Neural cell (in vitro differentiated cells): ENCODE measurements at regions not wholly inside any gene's neighbourhood (a gene's known extent, or its start where the extent isn't known, plus 50 kb on each side); places are given as distances from the start of the nearest gene placed in this dataset.

ENCODE experiments used
- H2AFZ ChIP-seq: fragments of 200-600, 300-800 bp; sonication (generic), shearing (Covaris generic); 2 replicates; pipeline ENCODE4 v1.6.0; 2014; ENCODE audit warnings: low read depth, mild to moderate bottlenecking, antibody characterized with exemption, low read length, moderate library complexity
- H3F3A ChIP-seq: fragments of 200-600 bp; shearing (Covaris generic); 2 replicates; pipeline ENCODE4 v1.6.1; 2016; ENCODE audit warnings: mild to moderate bottlenecking, moderate library complexity, mixed read lengths, antibody characterized with exemption, low read length; ENCODE audit not compliant: insufficient read depth, poor library complexity, severe bottlenecking
- H3K27ac ChIP-seq: fragments of 200-600, 300-800 bp; sonication (generic), shearing (Covaris generic); 2 replicates; pipeline ENCODE4 v1.5.1; 2014; ENCODE audit warnings: mild to moderate bottlenecking, low read length, moderate library complexity
- H3K27me3 ChIP-seq: fragments of 300-800, 200-600 bp; sonication (generic), shearing (Covaris generic); 2 replicates; pipeline ENCODE4 v1.6.0; 2014; ENCODE audit warnings: mild to moderate bottlenecking, low read depth, low read length, moderate library complexity; ENCODE audit not compliant: insufficient read depth
- H3K36me3 ChIP-seq: fragments of 300-800, 200-600 bp; sonication (generic), shearing (Covaris generic); 2 replicates; pipeline ENCODE4 v1.5.1; 2014; ENCODE audit warnings: mild to moderate bottlenecking, antibody characterized with exemption, low read length, moderate library complexity; ENCODE audit not compliant: insufficient read depth
- H3K4me2 ChIP-seq: fragments of 300-800, 200-600 bp; sonication (generic), shearing (Covaris generic); 2 replicates; pipeline ENCODE4 v1.6.0; 2014; ENCODE audit warnings: mild to moderate bottlenecking, low read length
- H3K4me3 ChIP-seq: fragments of 300-800, 200-600 bp; sonication (generic), shearing (Covaris generic); 2 replicates; pipeline ENCODE4 v1.5.1; 2014; ENCODE audit warnings: mild to moderate bottlenecking, low read length, moderate library complexity
- H3K79me2 ChIP-seq: fragments of 200-600 bp; shearing (Covaris generic); replicated peaks from 2 replicates; pipeline ENCODE4 v1.6.0; 2014; ENCODE audit warnings: mild to moderate bottlenecking, low read length, moderate library complexity; ENCODE audit not compliant: insufficient read depth
- H3K9ac ChIP-seq: fragments of 300-800, 200-600 bp; sonication (generic), shearing (Covaris generic); 2 replicates; pipeline ENCODE4 v1.6.1; 2016; ENCODE audit warnings: mild to moderate bottlenecking, low read length, mixed read lengths
- H3K9me2 ChIP-seq: fragments of 200-600 bp; shearing (Covaris generic); 2 replicates; pipeline ENCODE4 v1.6.1; 2016; ENCODE audit warnings: mild to moderate bottlenecking, low read length, mixed read lengths; ENCODE audit not compliant: insufficient read depth
- H3K9me3 ChIP-seq: fragments of 200-600, 300-800 bp; sonication (generic), shearing (Covaris generic); 2 replicates; pipeline ENCODE4 v1.6.1; 2016; ENCODE audit warnings: mild to moderate bottlenecking, mixed run types, low read length, moderate library complexity, mixed read lengths
- H4K20me1 ChIP-seq: fragments of 200-600 bp; shearing (Covaris generic); 2 replicates; pipeline ENCODE4 v1.6.1; 2016; ENCODE audit warnings: mild to moderate bottlenecking, mixed run types; ENCODE audit not compliant: insufficient read depth
- CTCF ChIP-seq: fragments of 450-650 bp; IDR thresholded peaks from 2 replicates; pipeline ENCODE4 v1.5.1; 2014; ENCODE audit warnings: antibody characterized with exemption, mild to moderate bottlenecking, moderate library complexity; ENCODE audit not compliant: poor library complexity, severe bottlenecking
- EP300 ChIP-seq: fragments of 450-650 bp; conservative IDR thresholded peaks from 2 replicates; pipeline ENCODE4 v1.6.1; 2014; ENCODE audit warnings: antibody characterized with exemption, mild to moderate bottlenecking, moderate library complexity; ENCODE audit not compliant: poor library complexity, severe bottlenecking
- EZH2 ChIP-seq: fragments of 200-600, 300-800 bp; shearing (Covaris generic), sonication (generic); IDR thresholded peaks from 2 replicates; pipeline ENCODE4 v1.6.1; 2014; ENCODE audit warnings: antibody characterized with exemption, low read length, borderline replicate concordance, mild to moderate bottlenecking; ENCODE audit not compliant: insufficient read depth, poor library complexity, severe bottlenecking
- MXI1 ChIP-seq: fragments of 450-650 bp; conservative IDR thresholded peaks from 2 replicates; pipeline ENCODE4 v1.6.1; 2014; ENCODE audit warnings: antibody characterized with exemption, mild to moderate bottlenecking; ENCODE audit not compliant: poor library complexity, severe bottlenecking
- POLR2AphosphoS5 ChIP-seq: IDR thresholded peaks from 2 replicates; pipeline ENCODE4 v1.6.1; 2012
- RAD21 ChIP-seq: fragments of 450-650 bp; conservative IDR thresholded peaks from 2 replicates; pipeline ENCODE4 v1.6.1; 2014; ENCODE audit warnings: antibody characterized with exemption, mild to moderate bottlenecking, moderate library complexity
- SMC3 ChIP-seq: fragments of 450-650 bp; conservative IDR thresholded peaks from 2 replicates; pipeline ENCODE4 v1.6.1; 2014; ENCODE audit warnings: antibody characterized with exemption, mild to moderate bottlenecking, moderate library complexity; ENCODE audit not compliant: poor library complexity
- TAF1 ChIP-seq: IDR thresholded peaks from 2 replicates; pipeline ENCODE4 v1.6.1; 2012; ENCODE audit warnings: low read depth
- TF ChIP-seq, protein P1 (sequence below): IDR thresholded peaks from 2 replicates; pipeline ENCODE4 v1.6.1; 2012; ENCODE audit warnings: borderline replicate concordance

DNA sequence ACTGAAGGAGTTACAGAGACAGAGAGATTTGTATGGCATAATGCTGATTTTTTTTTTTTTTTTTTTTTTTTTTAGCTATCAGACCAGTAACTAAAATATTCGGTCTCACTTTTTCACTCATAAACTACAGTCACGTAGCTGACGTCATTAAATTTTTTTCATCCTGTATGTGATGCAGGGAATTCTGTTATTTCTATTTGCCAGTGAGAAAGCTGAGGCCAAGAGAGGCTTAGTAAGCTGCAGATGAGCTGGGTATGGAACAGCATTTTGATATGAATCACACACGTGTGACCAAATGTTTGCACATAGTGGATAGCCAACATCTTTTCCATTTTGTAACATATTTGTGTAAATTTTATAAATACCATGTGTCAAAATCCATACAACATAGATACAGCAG lies 79.1 kb upstream of the EPB41L3 start:
- Histone ChIP-seq H3K27ac (no peak overlapping the region), H3K9me2 (no peaks in the 10 kb centered on the region), H2AFZ (no peak overlapping the region), H3F3A (no peaks in the 10 kb centered on the region), H3K9ac (no peak overlapping the region), H3K4me3 (no peak overlapping the region), H3K4me2 (no peak overlapping the region), H3K9me3 (no peaks in the 10 kb centered on the region), H3K36me3 (no peaks in the 10 kb centered on the region), H4K20me1 (no peaks in the 10 kb centered on the region), H3K27me3 (peaks cover 22% of the 10 kb centered on the region), H3K79me2 (no peaks in the 10 kb centered on the region)
- TF ChIP-seq SMC3 (no peak), MXI1 (no peak), EZH2 (no peak), POLR2AphosphoS5 (no peak)
- TF ChIP-seq, protein P1, sequence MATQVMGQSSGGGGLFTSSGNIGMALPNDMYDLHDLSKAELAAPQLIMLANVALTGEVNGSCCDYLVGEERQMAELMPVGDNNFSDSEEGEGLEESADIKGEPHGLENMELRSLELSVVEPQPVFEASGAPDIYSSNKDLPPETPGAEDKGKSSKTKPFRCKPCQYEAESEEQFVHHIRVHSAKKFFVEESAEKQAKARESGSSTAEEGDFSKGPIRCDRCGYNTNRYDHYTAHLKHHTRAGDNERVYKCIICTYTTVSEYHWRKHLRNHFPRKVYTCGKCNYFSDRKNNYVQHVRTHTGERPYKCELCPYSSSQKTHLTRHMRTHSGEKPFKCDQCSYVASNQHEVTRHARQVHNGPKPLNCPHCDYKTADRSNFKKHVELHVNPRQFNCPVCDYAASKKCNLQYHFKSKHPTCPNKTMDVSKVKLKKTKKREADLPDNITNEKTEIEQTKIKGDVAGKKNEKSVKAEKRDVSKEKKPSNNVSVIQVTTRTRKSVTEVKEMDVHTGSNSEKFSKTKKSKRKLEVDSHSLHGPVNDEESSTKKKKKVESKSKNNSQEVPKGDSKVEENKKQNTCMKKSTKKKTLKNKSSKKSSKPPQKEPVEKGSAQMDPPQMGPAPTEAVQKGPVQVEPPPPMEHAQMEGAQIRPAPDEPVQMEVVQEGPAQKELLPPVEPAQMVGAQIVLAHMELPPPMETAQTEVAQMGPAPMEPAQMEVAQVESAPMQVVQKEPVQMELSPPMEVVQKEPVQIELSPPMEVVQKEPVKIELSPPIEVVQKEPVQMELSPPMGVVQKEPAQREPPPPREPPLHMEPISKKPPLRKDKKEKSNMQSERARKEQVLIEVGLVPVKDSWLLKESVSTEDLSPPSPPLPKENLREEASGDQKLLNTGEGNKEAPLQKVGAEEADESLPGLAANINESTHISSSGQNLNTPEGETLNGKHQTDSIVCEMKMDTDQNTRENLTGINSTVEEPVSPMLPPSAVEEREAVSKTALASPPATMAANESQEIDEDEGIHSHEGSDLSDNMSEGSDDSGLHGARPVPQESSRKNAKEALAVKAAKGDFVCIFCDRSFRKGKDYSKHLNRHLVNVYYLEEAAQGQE = no peak

- Histone ChIP-seq H3K27me3 (no peaks in the 10 kb centered on the region), H3K9ac (no peak overlapping the region), H3K9me2 (no peaks in the 10 kb centered on the region), H3K27ac (no peak overlapping the region), H2AFZ (no peak overlapping the region), H3K4me3 (no peak overlapping the region), H3K36me3 (no peaks in the 10 kb centered on the region), H3F3A (no peaks in the 10 kb centered on the region), H3K4me2 (no peak overlapping the region), H3K9me3 (no peaks in the 10 kb centered on the region), H4K20me1 (no peaks in the 10 kb centered on the region), H3K79me2 (no peaks in the 10 kb centered on the region)
- TF ChIP-seq SMC3 (no peak), POLR2AphosphoS5 (no peak), EZH2 (no peak), CTCF (no peak), EP300 (no peak), TAF1 (no peak), RAD21 (no peak), MXI1 (no peak)
- TF ChIP-seq, protein P1 = no peak
Measured at GRCh38 chr18:5620289-5620688, 76.5 kb upstream of the EPB41L3 start.
